ENCODE measurements at regions not wholly inside any gene's neighbourhood (a gene's known extent, or its start where the extent isn't known, plus 50 kb on each side); places are given as distances from the start of the nearest gene placed in this dataset.

GRCh38 chr3:459311-459670 is 262.7 kb downstream of the CHL1 start:
- DNase-seq (ENCODE audit: low read depth) = no peak
- no peak overlapping the region for H3K4me3 ChIP-seq (ENCODE audit: low read length)

GRCh38 chr3:461006-461405 is 264.4 kb downstream of the CHL1 start:
- H3K4me3 ChIP-seq (ENCODE audit: low read length) = no peak overlapping the region
- no peak for DNase-seq (ENCODE audit: low read depth)
- TF ChIP-seq CTCF (IDR thresholded peaks at IDR 0.05; ENCODE audit: insufficient read depth, low read depth, low read length, missing control alignments) = no peak

More at GRCh38 chr3:459311-459670, 262.7 kb downstream of the CHL1 start:
- TF ChIP-seq CTCF (IDR thresholded peaks at IDR 0.05; ENCODE audit: insufficient read depth, low read depth, low read length, missing control alignments) = no peak

GRCh38 chr3:462851-463250 is 266.3 kb downstream of the CHL1 start:
- TF ChIP-seq CTCF (IDR thresholded peaks at IDR 0.05; ENCODE audit: insufficient read depth, low read depth, low read length, missing control alignments) = no peak
- H3K4me3 ChIP-seq (ENCODE audit: low read length) = no peak overlapping the region
- DNase-seq (ENCODE audit: low read depth) = no peak

GRCh38 chr3:463252-464192 is 267.0 kb downstream of the CHL1 start:
- H3K4me3 ChIP-seq (ENCODE audit: low read length) = no peak overlapping the region
- no peak for DNase-seq (ENCODE audit: low read depth)
- no peak for TF ChIP-seq CTCF (IDR thresholded peaks at IDR 0.05; ENCODE audit: insufficient read depth, low read depth, low read length, missing control alignments)

GRCh38 chr3:464255-464654 is 267.7 kb downstream of the CHL1 start:
- no peak overlapping the region for H3K4me3 ChIP-seq (ENCODE audit: low read length)
- DNase-seq (ENCODE audit: low read depth) = no peak

GRCh38 chr3:468172-468571 is 271.6 kb downstream of the CHL1 start:
- DNase-seq (ENCODE audit: low read depth) = peak; percentile 38
- TF ChIP-seq CTCF (IDR thresholded peaks at IDR 0.05; ENCODE audit: insufficient read depth, low read depth, low read length, missing control alignments) = peak; percentile 73
- no peak overlapping the region for H3K4me3 ChIP-seq (ENCODE audit: low read length)

More at GRCh38 chr3:464255-464654, 267.7 kb downstream of the CHL1 start:
- TF ChIP-seq CTCF (IDR thresholded peaks at IDR 0.05; ENCODE audit: insufficient read depth, low read depth, low read length, missing control alignments) = no peak

All from epithelial cell of esophagus (primary cell).